ENCODE measurements at regions not wholly inside any gene's neighbourhood (a gene's known extent, or its start where the extent isn't known, plus 50 kb on each side); places are given as distances from the start of the nearest gene placed in this dataset.
A peak's percentile ranks its signal among the peaks of the same experiment; 100 is the strongest.
"Not testable (repeated sequence)": the region's sequence is repeated elsewhere in the genome, so short reads cannot be mapped to it uniquely, and the experiment has no call there.

GRCh38 chr17:14593956-14594355 is 293.1 kb downstream of the HS3ST3B1 start:
- no peak for DNase-seq

DNA sequence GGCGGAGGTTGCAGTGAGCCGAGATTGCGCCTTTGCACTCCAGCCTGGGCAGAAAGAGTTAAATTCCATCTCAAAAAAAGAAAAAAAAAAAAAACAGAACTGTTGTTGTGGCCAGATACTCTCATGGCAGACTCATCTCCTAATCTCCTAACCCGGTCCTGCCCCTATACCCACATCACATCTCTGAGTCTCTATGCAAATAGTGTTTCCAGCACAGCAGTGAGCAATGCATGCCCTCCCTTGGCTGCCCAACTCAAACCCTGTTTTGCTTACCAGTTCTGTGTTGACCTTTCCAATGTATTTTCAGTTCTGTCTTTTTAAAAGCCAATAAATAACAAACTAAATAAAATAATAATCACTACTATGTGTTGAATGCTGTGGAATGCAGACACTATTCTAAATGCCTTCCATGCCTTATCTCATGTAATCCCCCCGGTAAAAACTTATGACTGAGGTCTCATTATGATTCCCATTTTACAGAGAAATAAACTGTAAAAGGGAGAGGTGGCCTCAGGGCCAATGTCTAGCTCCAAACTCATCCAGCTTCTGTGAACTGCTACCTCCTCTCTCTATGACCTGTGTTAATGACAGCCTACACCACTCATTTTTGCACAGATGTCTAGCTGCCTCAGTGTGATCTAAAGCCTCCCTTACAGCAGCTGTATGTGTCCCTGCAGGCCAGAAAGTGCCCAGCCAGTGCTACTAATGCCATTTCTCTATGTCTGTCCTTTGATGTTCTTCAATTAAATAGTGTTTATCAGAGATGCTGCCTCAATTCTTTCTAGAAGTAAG is 289.8 kb downstream of the HS3ST3B1 start:
- DNase-seq, result no peak

- no peak for DNase-seq
Observed at GRCh38 chr17:14585099-14585498, 284.2 kb downstream of the HS3ST3B1 start.

- peak; percentile 5 for DNase-seq
Observed at GRCh38 chr17:14582996-14583395, 282.1 kb downstream of the HS3ST3B1 start.

- no peak for DNase-seq
Observed at GRCh38 chr17:14581186-14581830, 280.4 kb downstream of the HS3ST3B1 start.

DNA sequence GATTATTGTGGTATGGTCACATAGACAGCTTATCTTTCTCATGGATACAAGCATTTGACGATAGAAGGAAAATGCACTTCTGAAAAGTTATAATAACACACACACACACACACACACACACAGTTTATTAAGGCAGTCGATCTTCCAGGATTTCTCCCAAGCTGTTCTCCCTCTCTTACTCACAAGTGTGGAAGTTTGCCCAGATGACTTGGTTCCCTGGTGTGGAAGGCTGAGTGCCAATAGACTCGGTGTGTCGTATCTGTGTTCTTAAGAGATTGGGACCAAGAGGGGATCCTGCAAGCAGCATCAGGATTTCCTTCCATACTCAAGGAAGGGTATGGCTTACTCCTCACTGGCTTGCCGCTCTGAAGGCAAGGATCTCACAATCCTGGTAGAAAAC is 279.6 kb downstream of the HS3ST3B1 start:
- no peak for DNase-seq

- no peak for DNase-seq
Observed at GRCh38 chr17:14579716-14580115, 278.8 kb downstream of the HS3ST3B1 start.

DNA sequence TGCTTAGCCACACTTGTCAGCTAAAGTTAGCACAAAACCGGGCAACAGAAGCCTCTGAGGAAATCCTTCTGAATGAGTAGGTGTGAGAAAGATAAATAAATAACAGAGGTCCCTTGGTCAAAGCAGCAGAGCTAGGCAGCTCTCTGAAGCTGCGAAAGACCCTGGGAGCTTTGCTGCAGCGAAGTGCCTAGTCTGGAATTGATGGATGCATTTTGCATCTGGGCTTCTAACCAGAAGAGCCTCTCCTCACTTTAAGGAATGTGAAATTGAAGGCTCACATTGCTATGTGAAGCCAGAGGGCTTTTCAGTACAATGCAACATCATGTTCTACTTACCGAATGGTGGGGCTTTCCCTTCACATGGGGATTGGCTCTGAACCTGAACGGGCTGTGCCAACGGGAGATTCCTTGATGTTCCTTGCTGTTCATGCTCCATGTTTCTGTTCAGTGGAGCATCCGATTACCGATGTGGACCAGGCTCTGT is 274.6 kb downstream of the HS3ST3B1 start:
- DNase-seq, result peak; percentile 3

DNA sequence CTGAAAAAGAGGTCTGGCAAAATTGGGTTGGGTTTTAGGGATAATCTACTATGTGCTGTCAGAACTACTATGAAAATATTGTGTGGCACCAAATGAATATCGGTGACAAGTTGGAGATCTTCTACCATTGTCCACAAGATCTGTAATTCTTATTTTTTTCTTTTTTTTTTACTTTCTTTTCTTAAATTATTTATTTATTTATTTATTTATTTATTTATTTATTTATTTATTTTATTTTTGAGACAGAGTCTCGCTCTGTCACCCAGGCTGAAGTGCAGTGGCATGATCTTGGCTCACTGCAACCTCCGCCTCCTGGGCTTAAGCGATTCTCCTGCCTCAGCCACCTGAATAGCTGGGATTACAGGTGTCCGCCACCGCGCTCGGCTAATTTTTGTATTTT is 259.4 kb downstream of the HS3ST3B1 start:
- DNase-seq, result not testable (repeated sequence)

GRCh38 chr17:14559264-14560119 is 258.6 kb downstream of the HS3ST3B1 start:
- DNase-seq, result no peak

DNA sequence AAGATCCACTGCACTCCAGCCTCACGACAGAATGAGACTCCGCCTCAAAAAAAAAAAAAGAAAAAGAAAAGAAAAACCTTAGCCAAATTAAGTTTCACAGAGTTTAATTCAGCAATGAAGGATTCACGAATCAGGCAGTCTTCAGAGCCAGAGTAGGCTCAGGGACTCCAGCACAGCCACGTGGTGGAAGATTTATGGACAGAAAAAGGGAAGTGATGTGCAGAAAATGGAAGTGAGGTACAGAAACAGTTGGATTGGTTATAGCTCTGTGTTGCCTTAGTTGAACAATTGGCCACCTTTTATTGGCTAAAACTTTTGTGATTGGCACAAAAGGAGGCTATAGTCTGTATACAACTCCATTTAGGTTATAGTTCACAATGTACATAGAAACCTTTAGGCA is 256.6 kb downstream of the HS3ST3B1 start:
- DNase-seq, result no peak

DNA sequence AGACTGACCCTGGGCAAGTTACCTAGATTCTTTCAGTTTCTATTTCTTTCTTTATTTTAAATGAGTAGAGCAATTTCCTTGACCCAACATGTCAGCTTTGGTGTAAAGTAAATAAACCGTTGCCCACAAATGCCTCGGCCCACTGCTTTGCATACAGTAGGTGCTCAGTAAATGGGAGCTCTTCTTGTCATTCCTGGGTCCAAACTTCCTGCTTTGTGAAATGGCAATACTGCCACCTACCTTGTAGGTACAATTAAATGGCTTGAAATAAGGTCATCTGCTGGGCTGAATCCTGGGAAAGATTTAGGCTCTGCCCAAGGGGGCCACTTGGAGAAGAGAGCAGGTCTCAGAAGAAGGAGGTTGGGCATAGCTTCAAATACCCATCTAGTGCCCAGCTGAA is 253.0 kb downstream of the HS3ST3B1 start:
- no peak for DNase-seq

DNA sequence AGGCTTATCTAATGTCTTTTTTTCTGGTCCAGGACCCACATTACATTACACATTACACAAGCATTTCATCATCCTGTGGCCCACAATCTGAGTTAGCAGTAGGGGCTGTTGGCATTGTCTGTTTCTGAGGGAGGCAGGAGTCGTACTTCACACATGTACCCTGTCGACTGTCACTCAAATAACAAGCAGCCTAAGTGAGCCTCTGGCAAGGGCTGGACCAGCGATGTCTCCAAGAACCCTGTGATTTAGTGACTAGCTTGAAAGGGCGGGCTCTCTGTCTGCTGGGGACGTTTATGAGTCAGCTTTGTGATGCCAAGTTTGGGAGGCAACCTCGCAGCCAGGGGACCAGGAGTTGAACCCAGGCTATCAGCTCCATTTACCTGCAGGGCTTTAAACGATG is 251.4 kb downstream of the HS3ST3B1 start:
- no peak for DNase-seq

DNA sequence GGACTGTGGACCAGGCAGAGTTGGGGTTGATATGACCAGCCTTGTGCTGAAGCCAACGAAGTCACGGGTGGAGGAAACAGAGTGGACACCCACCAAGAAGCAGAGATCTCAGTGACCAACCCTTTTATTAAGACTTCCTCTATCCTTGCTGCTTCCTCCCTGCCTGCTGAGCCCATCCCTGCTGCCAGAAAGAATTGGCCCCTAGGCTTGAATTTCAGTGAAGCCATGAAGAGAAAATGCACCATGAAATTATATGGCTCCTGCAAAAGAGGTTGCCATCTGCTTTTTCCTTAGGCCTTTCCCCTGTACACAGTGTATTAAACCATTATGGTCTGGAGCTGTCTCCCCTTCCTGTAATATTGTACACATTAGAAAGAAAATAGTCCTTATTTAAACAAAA is 246.7 kb downstream of the HS3ST3B1 start:
- no peak for DNase-seq

DNA sequence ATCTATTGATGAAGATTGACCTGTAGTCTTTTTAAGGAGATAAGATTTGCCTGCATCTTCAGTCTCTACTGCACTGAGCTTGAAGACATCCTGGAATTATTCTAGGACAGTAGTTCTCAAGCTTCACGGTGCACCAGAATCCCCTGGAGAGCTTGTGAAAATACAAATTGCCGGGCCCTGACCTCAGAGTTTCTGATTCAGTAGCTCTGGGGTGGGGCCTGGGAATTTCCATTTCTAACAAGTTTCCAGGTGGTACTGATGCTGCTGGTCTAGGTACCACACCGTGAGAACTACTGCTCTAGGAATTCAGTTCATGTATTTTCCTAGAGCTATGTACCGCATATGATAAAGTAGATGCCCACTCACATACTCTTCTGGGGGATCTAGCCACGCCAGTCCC is 246.1 kb downstream of the HS3ST3B1 start:
- DNase-seq, result no peak

DNA sequence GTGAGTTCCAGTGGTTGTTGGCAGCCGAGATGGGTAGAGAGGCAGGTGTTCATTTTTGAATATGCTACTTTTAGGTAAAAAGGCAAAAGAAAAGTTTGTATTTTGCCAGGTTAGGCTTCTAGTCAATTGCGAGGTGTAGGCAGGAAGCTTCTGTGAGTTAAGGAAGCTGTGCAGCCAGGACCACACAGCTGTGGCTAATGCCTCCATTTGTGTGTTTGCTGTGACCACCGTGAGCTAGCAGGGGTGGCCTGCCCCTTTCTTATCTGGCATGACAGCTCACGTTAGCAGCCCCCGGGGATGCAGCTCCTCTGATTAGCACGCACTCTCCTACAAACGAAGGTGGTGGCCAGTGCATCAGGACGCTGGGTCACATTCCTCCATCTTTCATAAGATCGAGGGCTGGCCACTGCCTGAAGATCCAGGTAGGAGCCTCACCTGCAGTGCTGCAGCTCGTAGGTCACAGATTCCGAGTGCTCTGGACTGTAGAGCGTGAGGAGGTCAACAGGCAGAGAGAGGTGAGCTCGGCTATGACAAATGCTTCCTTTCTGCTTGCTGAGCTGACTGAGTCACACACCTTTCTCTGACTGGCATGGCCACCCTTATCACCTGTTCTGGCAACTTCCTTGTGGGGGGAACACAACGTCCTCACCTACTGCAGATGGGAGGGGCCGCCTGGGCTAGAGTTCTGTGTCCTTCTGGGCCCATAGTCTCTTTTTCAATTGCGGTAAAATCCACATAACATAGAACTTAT is 244.4 kb downstream of the HS3ST3B1 start:
- no peak for DNase-seq

DNA sequence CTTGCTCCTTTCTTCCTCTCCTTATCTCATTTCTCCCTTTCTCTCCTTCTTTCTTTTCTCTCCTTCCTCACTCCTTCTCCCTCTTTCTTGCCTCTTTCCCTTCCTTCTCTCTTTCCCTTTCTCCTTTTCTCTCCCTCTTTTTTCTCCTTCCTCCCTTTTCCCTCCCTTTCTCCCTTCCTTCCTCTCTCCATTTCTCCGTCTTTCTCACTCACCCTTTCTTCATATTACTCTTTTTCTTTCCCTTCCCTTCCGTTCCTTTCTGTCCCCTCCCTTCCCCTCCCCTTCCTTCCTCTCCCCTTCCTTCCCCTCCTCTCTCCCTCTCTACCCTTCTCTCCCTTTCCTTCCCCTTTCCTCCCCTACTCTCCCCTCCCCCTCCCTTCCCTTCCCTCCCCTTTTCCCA is 240.8 kb downstream of the HS3ST3B1 start:
- no peak for DNase-seq

- no peak for DNase-seq
Observed at GRCh38 chr17:14539801-14540200, 238.9 kb downstream of the HS3ST3B1 start.

GRCh38 chr17:14532242-14532641 is 231.4 kb downstream of the HS3ST3B1 start:
- not testable (repeated sequence) for DNase-seq

- DNase-seq, result no peak
Observed at GRCh38 chr17:14525551-14526455, 224.9 kb downstream of the HS3ST3B1 start.

GRCh38 chr17:14522795-14523387 is 222.0 kb downstream of the HS3ST3B1 start:
- DNase-seq, result no peak

All from kidney glomerular epithelial cell (primary cell).